ENCODE measurements at regions not wholly inside any gene's neighbourhood (a gene's known extent, or its start where the extent isn't known, plus 50 kb on each side); places are given as distances from the start of the nearest gene placed in this dataset.
"Not testable (repeated sequence)": the region's sequence is repeated elsewhere in the genome, so short reads cannot be mapped to it uniquely, and the experiment has no call there.

GRCh38 chr6:19692506-19693298 lies 144.5 kb upstream of the ID4 start:
- DNase-seq (ENCODE audit: low read depth) = no peak

- DNase-seq (ENCODE audit: low read depth) = no peak
These were observed 142.5 kb upstream of the ID4 start for GRCh38 chr6:19694697-19695096.

GRCh38 chr6:19697744-19698290 lies 139.4 kb upstream of the ID4 start:
- peak; percentile 70 for DNase-seq (ENCODE audit: low read depth)

- no peak for DNase-seq (ENCODE audit: low read depth)
These were observed 137.2 kb upstream of the ID4 start for GRCh38 chr6:19699932-19700331.

- DNase-seq (ENCODE audit: low read depth) = no peak
These were observed 131.6 kb upstream of the ID4 start for GRCh38 chr6:19705606-19706005.

GRCh38 chr6:19712012-19712688 lies 125.0 kb upstream of the ID4 start:
- DNase-seq (ENCODE audit: low read depth) = no peak

GRCh38 chr6:19712998-19713397 lies 124.2 kb upstream of the ID4 start:
- no peak for DNase-seq (ENCODE audit: low read depth)

- no peak for DNase-seq (ENCODE audit: low read depth)
These were observed 123.8 kb upstream of the ID4 start for GRCh38 chr6:19713411-19713810.

GRCh38 chr6:19713984-19714383 lies 123.2 kb upstream of the ID4 start:
- DNase-seq (ENCODE audit: low read depth) = no peak

- DNase-seq (ENCODE audit: low read depth) = no peak
These were observed 122.6 kb upstream of the ID4 start for GRCh38 chr6:19714434-19715166.

GRCh38 chr6:19715167-19715551 lies 122.0 kb upstream of the ID4 start:
- DNase-seq (ENCODE audit: low read depth) = no peak

- DNase-seq (ENCODE audit: low read depth) = peak; percentile 39
These were observed 117.5 kb upstream of the ID4 start for GRCh38 chr6:19719691-19720128.

- DNase-seq (ENCODE audit: low read depth) = no peak
These were observed 115.3 kb upstream of the ID4 start for GRCh38 chr6:19721766-19722377.

- no peak for DNase-seq (ENCODE audit: low read depth)
These were observed 114.2 kb upstream of the ID4 start for GRCh38 chr6:19722999-19723398.

GRCh38 chr6:19723545-19723944 lies 113.6 kb upstream of the ID4 start:
- peak; percentile 82 for DNase-seq (ENCODE audit: low read depth)

- DNase-seq (ENCODE audit: low read depth) = not testable (repeated sequence)
These were observed 111.7 kb upstream of the ID4 start for GRCh38 chr6:19725436-19725835.

GRCh38 chr6:19731282-19731681 lies 105.9 kb upstream of the ID4 start:
- DNase-seq (ENCODE audit: low read depth) = peak; percentile 85

GRCh38 chr6:19734061-19734460 lies 103.1 kb upstream of the ID4 start:
- no peak for DNase-seq (ENCODE audit: low read depth)

GRCh38 chr6:19734519-19734918 lies 102.7 kb upstream of the ID4 start:
- no peak for DNase-seq (ENCODE audit: low read depth)

- DNase-seq (ENCODE audit: low read depth) = no peak
These were observed 101.1 kb upstream of the ID4 start for GRCh38 chr6:19736066-19736465.

- DNase-seq (ENCODE audit: low read depth) = no peak
These were observed 99.2 kb upstream of the ID4 start for GRCh38 chr6:19738010-19738409.

GRCh38 chr6:19749722-19750121 lies 87.4 kb upstream of the ID4 start:
- DNase-seq (ENCODE audit: low read depth) = no peak
